ENCODE measurements at regions not wholly inside any gene's neighbourhood (a gene's known extent, or its start where the extent isn't known, plus 50 kb on each side); places are given as distances from the start of the nearest gene placed in this dataset.

- Mint-ChIP-seq H3K27ac (no peak overlapping the region), H3K36me3 (no peaks in the 10 kb centered on the region), H3K4me1 (no peaks in the 10 kb centered on the region), H3K27me3 (ENCODE audit: low read depth) (peaks cover 1% of the 10 kb centered on the region), H3K9me3 (no peaks in the 10 kb centered on the region), H3K4me3 (no peak overlapping the region)
- no peak for DNase-seq (ENCODE audit: low spot score in 2 of 2, unreplicated experiment in 2 of 2)
- TF ChIP-seq, protein P1, sequence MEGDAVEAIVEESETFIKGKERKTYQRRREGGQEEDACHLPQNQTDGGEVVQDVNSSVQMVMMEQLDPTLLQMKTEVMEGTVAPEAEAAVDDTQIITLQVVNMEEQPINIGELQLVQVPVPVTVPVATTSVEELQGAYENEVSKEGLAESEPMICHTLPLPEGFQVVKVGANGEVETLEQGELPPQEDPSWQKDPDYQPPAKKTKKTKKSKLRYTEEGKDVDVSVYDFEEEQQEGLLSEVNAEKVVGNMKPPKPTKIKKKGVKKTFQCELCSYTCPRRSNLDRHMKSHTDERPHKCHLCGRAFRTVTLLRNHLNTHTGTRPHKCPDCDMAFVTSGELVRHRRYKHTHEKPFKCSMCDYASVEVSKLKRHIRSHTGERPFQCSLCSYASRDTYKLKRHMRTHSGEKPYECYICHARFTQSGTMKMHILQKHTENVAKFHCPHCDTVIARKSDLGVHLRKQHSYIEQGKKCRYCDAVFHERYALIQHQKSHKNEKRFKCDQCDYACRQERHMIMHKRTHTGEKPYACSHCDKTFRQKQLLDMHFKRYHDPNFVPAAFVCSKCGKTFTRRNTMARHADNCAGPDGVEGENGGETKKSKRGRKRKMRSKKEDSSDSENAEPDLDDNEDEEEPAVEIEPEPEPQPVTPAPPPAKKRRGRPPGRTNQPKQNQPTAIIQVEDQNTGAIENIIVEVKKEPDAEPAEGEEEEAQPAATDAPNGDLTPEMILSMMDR (IDR thresholded peaks at IDR 0.05; ENCODE audit: unreplicated experiment) = no peak
Measured at GRCh38 chr4:22268350-22269025, 247.4 kb downstream of the ADGRA3 start.

DNA sequence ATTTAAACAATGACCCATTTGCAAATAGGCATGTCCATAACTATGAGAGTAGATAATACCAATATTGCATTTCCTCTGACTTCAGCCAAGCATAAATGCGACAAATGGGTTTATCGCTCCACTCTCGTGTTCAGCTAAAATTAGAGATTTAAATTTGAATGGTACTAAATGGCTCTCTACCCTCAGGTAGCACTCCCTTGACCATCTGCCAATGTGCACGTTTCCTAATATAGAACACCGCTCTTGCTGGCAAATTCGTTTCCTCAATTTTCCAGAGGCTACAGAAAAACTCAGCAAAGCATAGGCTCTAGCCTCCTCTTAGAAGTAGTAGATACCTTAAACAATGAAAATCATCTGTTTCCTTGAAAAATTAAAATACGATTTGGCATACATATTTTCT lies 251.6 kb downstream of the ADGRA3 start:
- Mint-ChIP-seq H3K9me3 (peaks cover 21% of the 10 kb centered on the region), H3K4me1 (no peaks in the 10 kb centered on the region), H3K27ac (no peak overlapping the region), H3K36me3 (no peaks in the 10 kb centered on the region), H3K27me3 (ENCODE audit: low read depth) (no peaks in the 10 kb centered on the region), H3K4me3 (no peak overlapping the region)
- no peak for DNase-seq (ENCODE audit: low spot score in 2 of 2, unreplicated experiment in 2 of 2)
- TF ChIP-seq, protein P1 (IDR thresholded peaks at IDR 0.05; ENCODE audit: unreplicated experiment) = no peak

DNA sequence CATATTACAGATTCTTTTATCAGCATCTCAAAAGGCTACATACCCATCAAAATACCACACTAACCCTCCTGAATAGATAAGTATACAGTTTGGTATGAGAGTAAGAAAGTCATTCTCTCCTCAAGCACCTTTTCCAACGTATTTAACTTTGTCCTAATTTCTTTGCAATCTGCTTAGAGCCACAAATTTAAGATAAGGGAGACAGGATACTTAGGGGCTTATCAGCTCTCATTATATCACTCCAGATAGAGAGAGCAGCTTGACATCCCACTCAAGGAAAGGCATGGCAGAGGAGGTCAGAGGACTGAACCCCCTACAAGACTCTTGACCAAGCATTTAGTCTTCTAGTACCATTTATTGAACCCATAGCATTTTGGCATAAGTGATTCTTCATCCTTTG lies 262.4 kb downstream of the ADGRA3 start:
- no peak overlapping the region for H3K4me3 Mint-ChIP-seq
- H3K27ac Mint-ChIP-seq = no peak overlapping the region
- no peaks in the 10 kb centered on the region for H3K4me1 Mint-ChIP-seq
- TF ChIP-seq, protein P1 (IDR thresholded peaks at IDR 0.05; ENCODE audit: unreplicated experiment) = no peak
- peaks cover 13% of the 10 kb centered on the region for H3K9me3 Mint-ChIP-seq
- H3K27me3 Mint-ChIP-seq (ENCODE audit: low read depth) = peaks cover 18% of the 10 kb centered on the region
- no peaks in the 10 kb centered on the region for H3K36me3 Mint-ChIP-seq
- DNase-seq (ENCODE audit: low spot score in 2 of 2, unreplicated experiment in 2 of 2) = no peak

DNA sequence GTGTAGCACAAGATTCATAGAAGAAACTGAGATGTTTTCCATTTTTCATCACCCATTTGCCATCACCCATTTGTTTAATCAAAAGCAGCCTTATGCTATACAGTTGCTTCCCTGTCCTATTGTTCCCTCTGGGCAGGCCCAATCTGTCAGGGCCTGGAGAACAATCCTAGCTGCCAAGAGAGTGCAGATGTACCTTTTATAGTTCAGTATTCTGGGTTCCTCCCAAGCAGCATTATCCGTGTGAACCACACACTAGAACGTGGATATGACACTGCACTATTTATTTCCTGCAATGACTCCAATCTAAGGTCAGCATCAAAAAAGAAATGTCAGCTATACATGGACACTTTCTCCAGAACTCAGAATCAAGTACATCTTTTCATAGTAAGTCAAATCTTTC lies 269.0 kb downstream of the ADGRA3 start:
- peaks cover 4% of the 10 kb centered on the region for H3K9me3 Mint-ChIP-seq
- no peak overlapping the region for H3K27ac Mint-ChIP-seq
- TF ChIP-seq, protein P1 (IDR thresholded peaks at IDR 0.05; ENCODE audit: unreplicated experiment) = no peak
- DNase-seq (ENCODE audit: low spot score in 2 of 2, unreplicated experiment in 2 of 2) = no peak
- no peaks in the 10 kb centered on the region for H3K36me3 Mint-ChIP-seq
- H3K27me3 Mint-ChIP-seq (ENCODE audit: low read depth) = peaks cover 11% of the 10 kb centered on the region
- no peak overlapping the region for H3K4me3 Mint-ChIP-seq
- H3K4me1 Mint-ChIP-seq = no peaks in the 10 kb centered on the region

DNA sequence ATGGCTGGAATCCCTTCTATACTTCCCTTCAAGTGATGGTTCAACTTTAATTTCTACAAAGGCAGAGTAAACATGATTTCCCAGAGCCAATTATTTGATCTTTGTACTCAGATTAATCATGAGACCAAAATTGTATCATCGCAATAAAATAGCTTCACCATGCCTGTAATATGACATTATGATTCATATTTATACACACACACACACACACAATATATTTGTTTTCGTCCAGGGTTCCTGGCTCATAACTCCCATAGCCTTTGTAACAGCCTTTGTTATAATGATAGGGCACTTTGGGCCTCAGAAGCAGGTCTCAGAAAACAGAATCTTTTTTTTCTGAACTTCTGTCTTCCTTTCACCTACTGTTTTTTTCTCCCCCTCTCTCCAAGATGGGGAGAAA lies 270.6 kb downstream of the ADGRA3 start:
- Mint-ChIP-seq H3K4me1 (no peaks in the 10 kb centered on the region), H3K9me3 (peaks cover 4% of the 10 kb centered on the region), H3K27me3 (ENCODE audit: low read depth) (peaks cover 4% of the 10 kb centered on the region), H3K27ac (no peak overlapping the region), H3K4me3 (no peak overlapping the region), H3K36me3 (no peaks in the 10 kb centered on the region)
- TF ChIP-seq, protein P1 (IDR thresholded peaks at IDR 0.05; ENCODE audit: unreplicated experiment) = no peak
- DNase-seq (ENCODE audit: low spot score in 2 of 2, unreplicated experiment in 2 of 2) = no peak

DNA sequence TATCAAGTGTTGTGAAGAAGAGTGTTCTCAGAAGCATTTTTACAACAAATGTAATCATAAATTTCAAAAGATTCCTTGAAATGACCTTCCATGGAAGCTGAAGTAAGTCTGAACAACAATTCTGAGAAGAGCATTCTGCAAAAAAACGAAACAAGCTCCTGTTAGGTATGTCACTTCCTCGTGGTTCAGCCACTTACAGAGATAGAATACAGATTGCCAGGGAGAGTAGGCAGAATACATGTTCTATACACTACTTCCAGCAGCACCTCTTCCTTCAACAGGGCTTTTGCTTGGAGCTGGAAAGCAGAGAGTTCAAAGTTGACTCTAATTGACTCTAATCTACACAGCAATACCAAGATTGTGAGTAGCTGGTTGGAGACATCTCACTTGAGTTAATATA lies 274.5 kb downstream of the ADGRA3 start:
- TF ChIP-seq, protein P1 (IDR thresholded peaks at IDR 0.05; ENCODE audit: unreplicated experiment) = no peak
- no peak for DNase-seq (ENCODE audit: low spot score in 2 of 2, unreplicated experiment in 2 of 2)
- no peak overlapping the region for H3K27ac Mint-ChIP-seq
- no peaks in the 10 kb centered on the region for H3K36me3 Mint-ChIP-seq
- H3K4me1 Mint-ChIP-seq = no peaks in the 10 kb centered on the region
- peaks cover 20% of the 10 kb centered on the region for H3K27me3 Mint-ChIP-seq (ENCODE audit: low read depth)
- no peak overlapping the region for H3K4me3 Mint-ChIP-seq
- peaks cover 4% of the 10 kb centered on the region for H3K9me3 Mint-ChIP-seq

Measured in mesothelial cell of epicardium (in vitro differentiated cells).